GM13976 (cell line): ENCODE measurements at regions not wholly inside any gene's neighbourhood (a gene's known extent, or its start where the extent isn't known, plus 50 kb on each side); places are given as distances from the start of the nearest gene placed in this dataset.
"Not testable (repeated sequence)": the region's sequence is repeated elsewhere in the genome, so short reads cannot be mapped to it uniquely, and the experiment has no call there.

ENCODE experiments used
- DNase-seq: peaks from one replicate; pipeline ENCODE4 v3.0.0; 2012; ENCODE audit warnings: low spot score
- CTCF ChIP-seq: IDR thresholded peaks from 2 replicates; pipeline ENCODE4 v1.5.1; 2012; ENCODE audit warnings: borderline replicate concordance, mild to moderate bottlenecking; ENCODE audit not compliant: insufficient read depth; ENCODE audit errors: extremely low read depth, missing control alignments, control extremely low read depth
- in situ Hi-C: fragments of 300-500 bp; cut with MboI; formaldehyde crosslinking; loops from one replicate; pipeline ENCODE4 v1.12.0; 2022; ENCODE audit warnings: low sequenced_read_pairs, mixed read lengths, inconsistent platforms; ENCODE audit not compliant: unreplicated experiment

GRCh38 chr2:37752766-37753165, 81.3 kb upstream of the CDC42EP3 start:
- in situ Hi-C loops, result no loop called here
- DNase-seq, result no peak
- TF ChIP-seq CTCF, result no peak

- in situ Hi-C loops, result no loop called here
- DNase-seq, result no peak
- no peak for TF ChIP-seq CTCF
Observed at GRCh38 chr2:37753758-37754157, 82.3 kb upstream of the CDC42EP3 start.

GRCh38 chr2:37755961-37756559, 84.6 kb upstream of the CDC42EP3 start:
- DNase-seq, in situ Hi-C loops: not testable (repeated sequence)

- DNase-seq, in situ Hi-C loops: not testable (repeated sequence)
Observed at GRCh38 chr2:37757456-37757855, 86.0 kb upstream of the CDC42EP3 start.

- in situ Hi-C loops, DNase-seq: not testable (repeated sequence)
Observed at GRCh38 chr2:37758141-37758601, 86.7 kb upstream of the CDC42EP3 start.

- not testable (repeated sequence) for DNase-seq
Observed at GRCh38 chr2:37759989-37760388, 88.5 kb upstream of the CDC42EP3 start.

GRCh38 chr2:37760471-37760870, 89.0 kb upstream of the CDC42EP3 start:
- no peak for DNase-seq
- in situ Hi-C loops, result no loop called here
- no peak for TF ChIP-seq CTCF

More at GRCh38 chr2:37759989-37760388, 88.5 kb upstream of the CDC42EP3 start:
- in situ Hi-C loops, result not testable (repeated sequence)

- in situ Hi-C loops, DNase-seq: not testable (repeated sequence)
Observed at GRCh38 chr2:37762281-37762680, 90.8 kb upstream of the CDC42EP3 start.

GRCh38 chr2:37764739-37765138, 93.3 kb upstream of the CDC42EP3 start:
- in situ Hi-C loops, result no loop called here
- TF ChIP-seq CTCF, result no peak
- DNase-seq, result no peak
